B cell (primary cell): ENCODE measurements at regions not wholly inside any gene's neighbourhood (a gene's known extent, or its start where the extent isn't known, plus 50 kb on each side); places are given as distances from the start of the nearest gene placed in this dataset.

Source experiments
- ATAC-seq: fragments of 200-7000 bp; cut with Tn5 transposase; one replicate; pipeline ENCODE4 v1.10.0; 2021; ENCODE audit warnings: low read depth, mild to moderate bottlenecking, moderate number of reproducible peaks, moderate library complexity
- CTCF ChIA-PET: fragments of 350-600 bp; sonication (Branson Sonifier 250); formaldehyde crosslinking; loops from one replicate; lab custom pipeline; 2021; ENCODE audit warnings: antibody characterized with exemption, inconsistent platforms; lab: Charles Lee
- POLR2A ChIA-PET: fragments of 350-600 bp; sonication (Branson Sonifier 250); formaldehyde crosslinking; loops from one replicate; lab custom pipeline; 2021; ENCODE audit warnings: antibody characterized with exemption; lab: Charles Lee
- DNase-seq: peaks from one replicate; pipeline ENCODE4 v3.0.0; 2013
- H2AFZ ChIP-seq: 2 replicates; pipeline ENCODE4 v1.6.1; 2012; ENCODE audit warnings: mild to moderate bottlenecking, low read depth, low read length; ENCODE audit not compliant: insufficient read depth, poor library complexity, severe bottlenecking
- H3K27ac ChIP-seq, 2 donors: 1 replicate in 1 of 2; 2 replicates in 1 of 2; pipeline ENCODE4 v1.5.1; 2012 to 2013; ENCODE audit warnings: low read length in 2 of 2, mild to moderate bottlenecking in 2 of 2, moderate library complexity in 1 of 2
- H3K27me3 ChIP-seq, 4 experiments: fragments of 200-600 bp in 1 of 4; sonication (generic) in 1 of 4; replicated peaks in 1 of 4; 1 replicate in 2 of 4; 2 replicates in 2 of 4; pipeline versions ENCODE4 v1.6.1 to v1.7.0; 2013 to 2016; ENCODE audit warnings: low read length in 3 of 4, mild to moderate bottlenecking in 2 of 4, mixed read lengths in 1 of 4, moderate library complexity in 1 of 4; ENCODE audit not compliant: insufficient read depth in 4 of 4, control insufficient read depth in 3 of 4; ENCODE audit errors: control extremely low read depth in 1 of 4
- H3K36me3 ChIP-seq, 2 experiments: replicated peaks in 1 of 2; 1 replicate in 1 of 2; 2 replicates in 1 of 2; pipeline versions ENCODE4 v1.6.1 to v1.7.1; 2013; ENCODE audit warnings: low read length in 1 of 2; ENCODE audit not compliant: insufficient read depth in 2 of 2, control insufficient read depth in 1 of 2; ENCODE audit errors: control extremely low read depth in 1 of 2, extremely low read depth in 1 of 2
- H3K4me1 ChIP-seq, 2 donors: fragments of 200-600 bp in 1 of 2; sonication (generic) in 1 of 2; 1 replicate in 1 of 2; 2 replicates in 1 of 2; pipeline versions ENCODE4 v1.5.1 to v1.6.1; 2013 to 2017; ENCODE audit warnings: low read length in 2 of 2; ENCODE audit not compliant: control insufficient read depth in 2 of 2, insufficient read depth in 2 of 2
- H3K4me2 ChIP-seq: replicated peaks from 2 replicates; pipeline ENCODE3; 2012; ENCODE audit warnings: mild to moderate bottlenecking, low read depth, low read length; ENCODE audit not compliant: poor library complexity, severe bottlenecking
- H3K4me3 ChIP-seq, 5 experiments: fragments of 200-600 bp in 1 of 5; sonication (generic) in 1 of 5; 1 replicate in 3 of 5; 2 replicates in 2 of 5; pipeline versions ENCODE4 v1.5.1 to v1.7.0; 2011 to 2016; ENCODE audit warnings: low read length in 4 of 5, mild to moderate bottlenecking in 4 of 5, low read depth in 2 of 5, control low read depth in 1 of 5, moderate library complexity in 1 of 5; ENCODE audit not compliant: insufficient read depth in 1 of 5; ENCODE audit errors: control extremely low read depth in 1 of 5, extremely low read depth in 1 of 5
- H3K79me2 ChIP-seq: fragments of 200-600 bp; sonication (generic); one replicate; pipeline ENCODE4 v1.6.0; 2016; ENCODE audit warnings: low read length; ENCODE audit not compliant: control insufficient read depth, insufficient read depth
- H3K9ac ChIP-seq: fragments of 200-600 bp; sonication (generic); 2 replicates; pipeline ENCODE4 v1.6.1; 2017; ENCODE audit warnings: mild to moderate bottlenecking, low read length, moderate library complexity
- H3K9me3 ChIP-seq, 3 donors: one replicate each; pipeline versions ENCODE4 v1.6.1 to v1.7.1; 2013; ENCODE audit warnings: low read length in 2 of 3; ENCODE audit not compliant: control insufficient read depth in 2 of 3, insufficient read depth in 1 of 3; ENCODE audit errors: control extremely low read depth in 1 of 3
- H4K20me1 ChIP-seq: 2 replicates; pipeline ENCODE4 v1.6.0; 2012; ENCODE audit warnings: mild to moderate bottlenecking, low read length; ENCODE audit not compliant: insufficient read depth, control insufficient read depth, poor library complexity, severe bottlenecking
- H3K27ac Mint-ChIP-seq: one replicate; pipeline ENCODE4 v1.8.0; 2021; ENCODE audit warnings: mixed read lengths
- H3K27me3 Mint-ChIP-seq: one replicate; pipeline ENCODE4 v1.8.0; 2021; ENCODE audit warnings: mixed read lengths
- H3K4me1 Mint-ChIP-seq: one replicate; pipeline ENCODE4 v1.8.0; 2021; ENCODE audit warnings: mixed read lengths
- H3K4me3 Mint-ChIP-seq: one replicate; pipeline ENCODE4 v1.8.0; 2021; ENCODE audit warnings: mixed read lengths
- H3K9me3 Mint-ChIP-seq: one replicate; pipeline ENCODE4 v1.8.0; 2022; ENCODE audit warnings: mixed read lengths; ENCODE audit not compliant: insufficient read depth
- CTCF ChIP-seq: fragments of 200-600 bp; IDR thresholded peaks from one replicate; pipeline ENCODE4 v1.8.0; 2022; ENCODE audit warnings: antibody characterized with exemption, mild to moderate bottlenecking
- EZH2 ChIP-seq: IDR thresholded peaks from 2 replicates; pipeline ENCODE4 v1.6.1; 2012; ENCODE audit warnings: borderline replicate concordance, low read depth, mild to moderate bottlenecking, moderate library complexity, low read length; ENCODE audit not compliant: insufficient read depth, poor library complexity, severe bottlenecking
- WGBS: methylation state at CpG from one replicate; pipeline ENCODE4 v1.1.5; 2013; ENCODE audit warnings: missing lambda C conversion rate; ENCODE audit not compliant: insufficient coverage; 5-methylcytosine and 5-hydroxymethylcytosine counted together
- intact Hi-C: fragments of 100-400 bp; cut with micrococcal nuclease; formaldehyde crosslinking; loops from one replicate; pipeline ENCODE4 v1.10.0; 2022

GRCh38 chr17:79286440-79286839 lies 211.8 kb downstream of the ENGASE start:
- ATAC-seq = no peak
- no peak overlapping the region for H3K4me2 ChIP-seq
- no peaks in the 10 kb centered on the region for H3K4me1 ChIP-seq
- H3K4me3 ChIP-seq = no peak overlapping the region
- H2AFZ ChIP-seq = no peak overlapping the region
- no peaks in the 10 kb centered on the region for H3K79me2 ChIP-seq
- WGBS = 43% methylated on average over 5 of the region's 10 CpGs
- no peak for TF ChIP-seq CTCF
- no peak for TF ChIP-seq EZH2
- H3K27ac Mint-ChIP-seq = no peak overlapping the region
- DNase-seq = no peak
- H3K9me3 ChIP-seq = no peaks in the 10 kb centered on the region
- POLR2A ChIA-PET = no interaction called here
- H3K27me3 Mint-ChIP-seq = peaks cover 51% of the 10 kb centered on the region
- H4K20me1 ChIP-seq = no peaks in the 10 kb centered on the region
- H3K36me3 ChIP-seq = no peaks in the 10 kb centered on the region
- intact Hi-C loops = no loop called here
- no peak overlapping the region for H3K27ac ChIP-seq
- H3K27me3 ChIP-seq = peaks cover 0 to 10% (median 0%) of the 10 kb centered on the region in 4 experiments
- no peak overlapping the region for H3K4me3 Mint-ChIP-seq
- no peaks in the 10 kb centered on the region for H3K9me3 Mint-ChIP-seq
- no peak overlapping the region for H3K9ac ChIP-seq
- H3K4me1 Mint-ChIP-seq = no peaks in the 10 kb centered on the region
- CTCF ChIA-PET = no interaction called here

GRCh38 chr17:79285973-79286372 lies 211.3 kb downstream of the ENGASE start:
- CTCF ChIA-PET = interaction anchor here (1.3 to 1.5 kb wide), 2 partner anchors 9 to 106 kb away, joined by 4 to 5 read pairs; no protein-coding TSS in a partner anchor
- H3K4me1 ChIP-seq = no peaks in the 10 kb centered on the region
- ATAC-seq (no peak), DNase-seq (no peak)
- 89% methylated on average over 3 of the region's 5 CpGs for WGBS
- H3K9ac ChIP-seq = no peak overlapping the region
- no peak overlapping the region for H3K4me3 ChIP-seq
- no peaks in the 10 kb centered on the region for H3K79me2 ChIP-seq
- no peak overlapping the region for H3K27ac Mint-ChIP-seq
- no peaks in the 10 kb centered on the region for H3K4me1 Mint-ChIP-seq
- POLR2A ChIA-PET = no interaction called here
- H3K9me3 ChIP-seq = no peaks in the 10 kb centered on the region
- no peak overlapping the region for H3K4me3 Mint-ChIP-seq
- H3K9me3 Mint-ChIP-seq = no peaks in the 10 kb centered on the region
- peaks cover 0 to 10% (median 0%) of the 10 kb centered on the region in 4 experiments for H3K27me3 ChIP-seq
- no peaks in the 10 kb centered on the region for H4K20me1 ChIP-seq
- no peak overlapping the region for H3K27ac ChIP-seq
- peaks cover 46% of the 10 kb centered on the region for H3K27me3 Mint-ChIP-seq
- H3K4me2 ChIP-seq = no peak overlapping the region
- TF ChIP-seq EZH2 (no peak), CTCF (no peak)
- H2AFZ ChIP-seq = no peak overlapping the region
- H3K36me3 ChIP-seq = no peaks in the 10 kb centered on the region
- intact Hi-C loops = no loop called here
